ENCODE measurements at regions not wholly inside any gene's neighbourhood (a gene's known extent, or its start where the extent isn't known, plus 50 kb on each side); places are given as distances from the start of the nearest gene placed in this dataset.
A peak's percentile ranks its signal among the peaks of the same experiment; 100 is the strongest.

DNA sequence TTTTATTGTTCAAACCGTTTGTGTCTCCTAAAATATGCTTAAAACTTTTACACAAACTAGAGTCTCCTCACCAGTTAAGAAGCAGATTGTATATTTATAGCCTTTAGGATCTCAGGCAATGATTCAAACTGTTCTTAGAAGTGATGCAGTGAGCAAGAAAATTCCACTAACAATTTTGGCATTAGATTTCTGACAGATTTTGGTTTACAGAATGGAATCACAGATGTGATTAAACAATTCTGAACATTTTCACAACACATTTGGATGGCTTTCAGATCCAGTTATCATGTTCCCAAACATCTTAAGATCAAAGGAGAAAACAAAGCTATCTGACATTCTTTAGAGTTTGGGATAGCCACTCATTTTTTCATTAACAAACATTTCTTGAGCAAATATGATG lies 181.7 kb upstream of the RIOK2 start:
- H3K4me3 ChIP-seq (ENCODE audit: insufficient read depth, low read depth, low read length): no peak overlapping the region
- no peak for DNase-seq
- H3K36me3 ChIP-seq (replicated peaks; ENCODE audit: control insufficient read depth, insufficient read depth, low read length): no peaks in the 10 kb centered on the region
- H3K27me3 ChIP-seq (ENCODE audit: control insufficient read depth, insufficient read depth, low read length): no peaks in the 10 kb centered on the region

DNA sequence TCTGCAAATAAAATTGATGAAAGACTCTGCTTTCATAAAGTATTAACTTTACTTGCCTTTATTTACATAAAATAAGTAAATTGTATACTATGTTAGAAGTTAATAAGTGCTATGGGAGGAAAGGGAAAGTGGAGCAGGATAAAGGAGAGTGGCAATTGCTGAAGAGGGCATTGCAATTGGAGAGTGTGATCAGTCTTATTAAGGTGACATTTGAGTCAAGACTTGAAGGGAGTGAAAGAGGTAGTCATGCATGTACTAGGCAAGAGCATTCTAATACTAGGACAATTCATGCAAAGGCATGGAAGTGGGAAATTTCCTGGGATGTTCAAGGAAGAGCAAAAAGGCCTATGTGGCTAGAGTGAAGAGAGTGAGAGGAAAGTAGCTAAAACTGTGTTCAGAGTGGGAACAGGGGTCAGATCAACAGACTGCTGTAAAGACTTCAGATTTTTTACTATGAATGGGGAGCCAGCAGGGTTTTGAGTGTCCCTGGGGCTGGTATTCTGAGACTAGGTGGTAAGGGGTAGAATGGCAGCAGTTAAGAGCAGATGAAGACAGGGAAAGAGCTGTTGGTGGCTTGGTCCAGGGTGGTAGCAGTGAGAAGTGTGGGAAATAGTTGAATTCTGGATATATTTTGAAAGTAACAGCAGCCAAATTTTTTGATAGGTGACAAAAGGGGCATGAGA lies 182.3 kb upstream of the RIOK2 start:
- Histone ChIP-seq H3K27me3 (ENCODE audit: control insufficient read depth, insufficient read depth, low read length) (no peaks in the 10 kb centered on the region), H3K36me3 (replicated peaks; ENCODE audit: control insufficient read depth, insufficient read depth, low read length) (no peaks in the 10 kb centered on the region)
- DNase-seq: peak; percentile 18

DNA sequence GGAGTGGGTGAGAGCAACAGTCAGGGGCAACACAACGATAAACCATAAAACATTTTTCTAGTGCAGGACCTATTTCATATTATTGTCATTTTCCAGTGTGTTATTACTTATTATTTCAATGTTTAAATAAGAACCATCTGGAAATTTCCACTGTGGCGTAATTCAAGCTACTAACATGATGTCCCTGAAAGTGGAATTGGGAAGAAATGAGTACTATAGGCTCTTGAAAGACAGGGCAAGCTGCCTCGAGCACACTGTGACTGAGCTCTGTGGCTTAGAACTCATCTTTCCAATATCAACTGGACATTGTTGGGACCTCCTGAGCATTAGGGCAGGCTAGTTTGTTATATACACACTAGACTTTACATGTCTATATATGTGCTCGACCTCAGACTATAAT lies 182.9 kb upstream of the RIOK2 start:
- no peaks in the 10 kb centered on the region for H3K36me3 ChIP-seq (replicated peaks; ENCODE audit: control insufficient read depth, insufficient read depth, low read length)
- no peak overlapping the region for H3K4me3 ChIP-seq (ENCODE audit: insufficient read depth, low read depth, low read length)
- DNase-seq: no peak
- no peaks in the 10 kb centered on the region for H3K27me3 ChIP-seq (ENCODE audit: control insufficient read depth, insufficient read depth, low read length)

More for the DNA sequence above, 182.3 kb upstream of the RIOK2 start:
- no peak overlapping the region for H3K4me3 ChIP-seq (ENCODE audit: insufficient read depth, low read depth, low read length)

DNA sequence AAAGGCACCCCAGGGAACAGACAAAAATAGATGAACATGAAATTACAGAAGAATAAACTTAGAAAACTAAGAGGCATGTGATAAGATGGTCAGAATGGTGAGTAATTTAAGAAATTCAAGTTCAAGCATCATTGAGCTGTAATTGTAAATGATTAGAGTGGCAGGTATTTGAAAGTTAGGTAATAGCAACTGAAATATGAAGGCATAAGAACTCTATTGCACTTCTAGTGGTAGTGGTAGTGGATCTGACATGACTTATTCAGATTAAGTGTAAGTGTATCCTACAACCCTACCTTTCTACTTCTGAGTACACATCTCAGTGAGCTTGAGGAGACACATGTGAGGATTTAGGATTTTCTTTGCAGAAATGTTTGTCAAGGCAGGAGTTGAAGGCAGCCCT lies 192.9 kb upstream of the RIOK2 start:
- Histone ChIP-seq H3K27me3 (ENCODE audit: control insufficient read depth, insufficient read depth, low read length) (no peaks in the 10 kb centered on the region), H3K36me3 (replicated peaks; ENCODE audit: control insufficient read depth, insufficient read depth, low read length) (no peaks in the 10 kb centered on the region), H3K4me3 (ENCODE audit: insufficient read depth, low read depth, low read length) (no peak overlapping the region)
- DNase-seq: no peak

- Histone ChIP-seq H3K36me3 (replicated peaks; ENCODE audit: control insufficient read depth, insufficient read depth, low read length) (no peaks in the 10 kb centered on the region), H3K4me3 (ENCODE audit: insufficient read depth, low read depth, low read length) (no peak overlapping the region), H3K27me3 (ENCODE audit: control insufficient read depth, insufficient read depth, low read length) (no peaks in the 10 kb centered on the region)
- DNase-seq: no peak
These were observed 194.5 kb upstream of the RIOK2 start for GRCh38 chr5:97377582-97377981.

GRCh38 chr5:97383996-97384395 lies 200.9 kb upstream of the RIOK2 start:
- Histone ChIP-seq H3K36me3 (replicated peaks; ENCODE audit: control insufficient read depth, insufficient read depth, low read length) (no peaks in the 10 kb centered on the region), H3K27me3 (ENCODE audit: control insufficient read depth, insufficient read depth, low read length) (no peaks in the 10 kb centered on the region), H3K4me3 (ENCODE audit: insufficient read depth, low read depth, low read length) (no peak overlapping the region)
- DNase-seq: no peak

DNA sequence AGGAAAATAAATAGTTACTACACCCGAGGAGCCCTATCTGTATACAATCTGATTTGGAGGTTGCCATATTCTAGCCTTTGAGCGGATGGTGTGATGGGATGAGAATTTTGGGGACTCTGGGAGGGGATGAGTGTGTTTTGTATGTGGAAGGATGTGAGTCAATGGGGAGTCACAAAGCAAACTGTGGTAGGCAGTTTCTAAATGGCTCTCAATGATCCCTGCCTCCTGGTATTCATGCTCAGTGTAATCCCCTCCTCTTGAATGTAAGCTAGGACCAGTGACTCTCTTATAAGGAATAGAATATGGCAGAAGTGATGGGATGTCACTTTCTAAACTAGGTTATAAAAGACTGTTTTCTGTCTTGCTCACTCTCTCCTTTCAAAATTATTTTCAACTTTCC lies 205.7 kb upstream of the RIOK2 start:
- no peak overlapping the region for H3K4me3 ChIP-seq (ENCODE audit: insufficient read depth, low read depth, low read length)

DNA sequence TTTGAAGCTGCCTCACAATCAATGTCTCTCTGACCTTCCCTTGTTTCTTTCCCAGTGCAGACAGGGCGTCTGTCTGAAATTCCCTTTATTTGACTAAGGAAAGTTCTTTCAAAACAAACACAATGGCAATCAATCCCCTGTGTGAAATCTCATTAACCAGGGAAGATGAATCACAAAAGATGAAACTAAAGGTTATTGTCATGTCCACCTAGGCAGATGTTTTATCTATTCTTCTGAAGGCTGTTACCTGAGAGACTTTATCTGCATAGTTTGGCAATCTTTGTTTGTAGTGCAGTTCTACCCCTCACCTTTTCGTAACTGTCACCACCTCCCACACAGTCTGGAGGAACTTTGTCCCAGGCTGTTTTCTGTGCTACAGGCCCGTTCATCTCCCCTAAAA lies 217.5 kb upstream of the RIOK2 start:
- peak; percentile 53 for DNase-seq
- H3K27me3 ChIP-seq (ENCODE audit: control insufficient read depth, insufficient read depth, low read length): no peaks in the 10 kb centered on the region
- H3K36me3 ChIP-seq (replicated peaks; ENCODE audit: control insufficient read depth, insufficient read depth, low read length): no peaks in the 10 kb centered on the region
- H3K4me3 ChIP-seq (ENCODE audit: insufficient read depth, low read depth, low read length): no peak overlapping the region

More for the DNA sequence above, 205.7 kb upstream of the RIOK2 start:
- no peaks in the 10 kb centered on the region for H3K27me3 ChIP-seq (ENCODE audit: control insufficient read depth, insufficient read depth, low read length)
- H3K36me3 ChIP-seq (replicated peaks; ENCODE audit: control insufficient read depth, insufficient read depth, low read length): no peaks in the 10 kb centered on the region
- DNase-seq: no peak

- Histone ChIP-seq H3K27me3 (ENCODE audit: control insufficient read depth, insufficient read depth, low read length) (no peaks in the 10 kb centered on the region), H3K4me3 (ENCODE audit: insufficient read depth, low read depth, low read length) (no peak overlapping the region), H3K36me3 (replicated peaks; ENCODE audit: control insufficient read depth, insufficient read depth, low read length) (no peaks in the 10 kb centered on the region)
- no peak for DNase-seq
These were observed 222.9 kb upstream of the RIOK2 start for GRCh38 chr5:97405941-97406340.

- Histone ChIP-seq H3K4me3 (ENCODE audit: insufficient read depth, low read depth, low read length) (no peak overlapping the region), H3K36me3 (replicated peaks; ENCODE audit: control insufficient read depth, insufficient read depth, low read length) (no peaks in the 10 kb centered on the region), H3K27me3 (ENCODE audit: control insufficient read depth, insufficient read depth, low read length) (no peaks in the 10 kb centered on the region)
- DNase-seq: no peak
These were observed 224.1 kb upstream of the RIOK2 start for GRCh38 chr5:97406946-97407676.

GRCh38 chr5:97408331-97408730 lies 225.3 kb upstream of the RIOK2 start:
- DNase-seq: no peak
- Histone ChIP-seq H3K27me3 (ENCODE audit: control insufficient read depth, insufficient read depth, low read length) (no peaks in the 10 kb centered on the region), H3K4me3 (ENCODE audit: insufficient read depth, low read depth, low read length) (no peak overlapping the region), H3K36me3 (replicated peaks; ENCODE audit: control insufficient read depth, insufficient read depth, low read length) (no peaks in the 10 kb centered on the region)

DNA sequence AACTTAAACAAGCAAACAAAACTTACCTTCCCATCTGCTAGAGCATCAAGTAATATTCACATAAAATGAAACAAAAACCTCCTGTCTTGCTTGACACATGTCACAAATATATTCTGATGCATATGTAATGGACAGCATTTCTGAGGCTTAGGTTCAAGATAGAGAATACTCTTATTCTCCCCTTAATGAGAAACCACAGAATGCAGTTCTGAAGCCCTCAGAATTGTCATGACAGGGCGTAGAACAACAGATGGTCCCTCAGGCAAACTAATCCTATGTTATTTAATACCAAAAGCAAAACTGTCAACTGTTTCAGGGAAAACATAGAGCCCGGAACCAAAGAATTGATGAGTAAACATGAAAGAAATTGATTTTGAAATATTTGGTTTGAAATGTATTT lies 229.9 kb upstream of the RIOK2 start:
- DNase-seq: no peak
- Histone ChIP-seq H3K27me3 (ENCODE audit: control insufficient read depth, insufficient read depth, low read length) (no peaks in the 10 kb centered on the region), H3K4me3 (ENCODE audit: insufficient read depth, low read depth, low read length) (no peak overlapping the region), H3K36me3 (replicated peaks; ENCODE audit: control insufficient read depth, insufficient read depth, low read length) (no peaks in the 10 kb centered on the region)

- H3K27me3 ChIP-seq (ENCODE audit: control insufficient read depth, insufficient read depth, low read length): no peaks in the 10 kb centered on the region
- DNase-seq: no peak
- no peaks in the 10 kb centered on the region for H3K36me3 ChIP-seq (replicated peaks; ENCODE audit: control insufficient read depth, insufficient read depth, low read length)
- no peak overlapping the region for H3K4me3 ChIP-seq (ENCODE audit: insufficient read depth, low read depth, low read length)
These were observed 234.9 kb upstream of the RIOK2 start for GRCh38 chr5:97417986-97418385.

- Histone ChIP-seq H3K27me3 (ENCODE audit: control insufficient read depth, insufficient read depth, low read length) (no peaks in the 10 kb centered on the region), H3K4me3 (ENCODE audit: insufficient read depth, low read depth, low read length) (no peak overlapping the region), H3K36me3 (replicated peaks; ENCODE audit: control insufficient read depth, insufficient read depth, low read length) (no peaks in the 10 kb centered on the region)
- no peak for DNase-seq
These were observed 235.4 kb upstream of the RIOK2 start for GRCh38 chr5:97418462-97418861.

- no peak overlapping the region for H3K4me3 ChIP-seq (ENCODE audit: insufficient read depth, low read depth, low read length)
- no peaks in the 10 kb centered on the region for H3K27me3 ChIP-seq (ENCODE audit: control insufficient read depth, insufficient read depth, low read length)
- no peak for DNase-seq
- no peaks in the 10 kb centered on the region for H3K36me3 ChIP-seq (replicated peaks; ENCODE audit: control insufficient read depth, insufficient read depth, low read length)
These were observed 237.6 kb upstream of the RIOK2 start for GRCh38 chr5:97420646-97421045.

All from H7 (cell line).